Activated CD8-positive, alpha-beta T cell treated with anti-CD3 and anti-CD28 coated beads for 36 hours (primary cell): ENCODE measurements at regions not wholly inside any gene's neighbourhood (a gene's known extent, or its start where the extent isn't known, plus 50 kb on each side); places are given as distances from the start of the nearest gene placed in this dataset.
"Not testable (repeated sequence)": the region's sequence is repeated elsewhere in the genome, so short reads cannot be mapped to it uniquely, and the experiment has no call there.

Experiments used
- ATAC-seq: fragments of 200-7000 bp; cut with Tn5 transposase; one replicate; pipeline ENCODE4 v1.10.0; 2021; ENCODE audit warnings: mild to moderate bottlenecking, moderate library complexity
- CTCF ChIA-PET: fragments of 350-600 bp; sonication (Branson Sonifier 250); formaldehyde crosslinking; loops from one replicate; lab custom pipeline; 2021; ENCODE audit warnings: antibody characterized with exemption; lab: Charles Lee
- POLR2A ChIA-PET: fragments of 350-600 bp; sonication (Branson Sonifier 250); formaldehyde crosslinking; loops from one replicate; lab custom pipeline; 2021; ENCODE audit warnings: antibody characterized with exemption; lab: Charles Lee
- DNase-seq: peaks from one replicate; pipeline ENCODE4 v3.0.0-alpha.2; 2020
- H3K27ac Mint-ChIP-seq: one replicate; pipeline ENCODE4 v1.8.0; 2021; ENCODE audit warnings: mild to moderate bottlenecking, mixed read lengths
- H3K27me3 Mint-ChIP-seq: one replicate; pipeline ENCODE4 v1.8.0; 2021; ENCODE audit warnings: mixed read lengths
- H3K36me3 Mint-ChIP-seq: one replicate; pipeline ENCODE4 v1.8.0; 2021; ENCODE audit warnings: low read depth, mixed read lengths
- H3K4me1 Mint-ChIP-seq: one replicate; pipeline ENCODE4 v1.8.0; 2021; ENCODE audit warnings: low read depth, mixed read lengths
- H3K4me3 Mint-ChIP-seq: one replicate; pipeline ENCODE4 v1.8.0; 2021; ENCODE audit warnings: mild to moderate bottlenecking, moderate library complexity, mixed read lengths
- H3K9me3 Mint-ChIP-seq: one replicate; pipeline ENCODE4 v1.8.0; 2021; ENCODE audit warnings: mixed read lengths
- CTCF ChIP-seq: fragments of 200-600 bp; IDR thresholded peaks from one replicate; pipeline ENCODE4 v1.8.0; 2022; ENCODE audit warnings: antibody characterized with exemption, mild to moderate bottlenecking
- intact Hi-C: fragments of 100-400 bp; cut with micrococcal nuclease; formaldehyde crosslinking; loops from one replicate; pipeline ENCODE4 v1.10.0; 2022

GRCh38 chr2:234388591-234388990 lies 108.3 kb downstream of the ARL4C start:
- no peaks in the 10 kb centered on the region for H3K27me3 Mint-ChIP-seq
- ChIA-PET POLR2A (no interaction called here), CTCF (no interaction called here)
- no peaks in the 10 kb centered on the region for H3K36me3 Mint-ChIP-seq
- no peaks in the 10 kb centered on the region for H3K9me3 Mint-ChIP-seq
- no peak for ATAC-seq
- H3K4me3 Mint-ChIP-seq, result no peak overlapping the region
- peaks cover 26% of the 10 kb centered on the region for H3K4me1 Mint-ChIP-seq
- no peak for TF ChIP-seq CTCF
- intact Hi-C loops, result no loop called here
- H3K27ac Mint-ChIP-seq, result no peak overlapping the region
- DNase-seq, result no peak

DNA sequence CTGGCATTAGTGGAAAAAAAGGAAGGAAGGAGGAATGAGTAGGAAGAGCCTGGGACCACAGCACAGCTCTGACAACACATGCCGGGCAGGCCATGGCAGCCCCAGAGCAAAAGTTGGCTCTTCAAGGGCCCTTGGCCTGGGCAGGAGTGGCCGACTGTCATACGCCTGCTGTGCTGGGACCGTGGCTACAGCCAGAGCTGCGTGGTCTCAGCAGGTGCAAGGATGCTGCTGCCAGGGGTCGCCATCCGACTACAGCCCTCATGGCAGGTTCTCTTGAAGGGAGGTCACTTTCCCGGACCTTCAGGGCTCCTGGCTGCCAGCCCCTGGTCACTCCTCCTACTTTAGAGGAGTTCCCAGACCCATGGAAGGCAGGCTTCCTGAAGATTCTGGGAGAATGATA lies 109.9 kb downstream of the ARL4C start:
- intact Hi-C loops, result no loop called here
- TF ChIP-seq CTCF, result no peak
- Mint-ChIP-seq H3K4me3 (no peak overlapping the region), H3K27me3 (no peaks in the 10 kb centered on the region), H3K4me1 (peaks cover 11% of the 10 kb centered on the region), H3K27ac (no peak overlapping the region), H3K9me3 (no peaks in the 10 kb centered on the region), H3K36me3 (no peaks in the 10 kb centered on the region)
- DNase-seq (no peak), ATAC-seq (no peak)
- ChIA-PET POLR2A (no interaction called here), CTCF (no interaction called here)

GRCh38 chr2:234382131-234382530 lies 114.8 kb downstream of the ARL4C start:
- CTCF ChIA-PET, result interaction anchor here (0.7 kb wide), 1 partner anchor 510 kb away, joined by 3 read pairs; no protein-coding TSS in a partner anchor
- Mint-ChIP-seq H3K4me1 (peaks cover 1% of the 10 kb centered on the region), H3K27me3 (no peaks in the 10 kb centered on the region), H3K36me3 (no peaks in the 10 kb centered on the region), H3K9me3 (peaks cover 1% of the 10 kb centered on the region), H3K4me3 (no peak overlapping the region), H3K27ac (no peak overlapping the region)
- DNase-seq (no peak), ATAC-seq (no peak)
- TF ChIP-seq CTCF, result no peak
- POLR2A ChIA-PET, result interaction anchor here (0.5 to 2.2 kb wide), 2 partner anchors 8 to 119 kb away, joined by 4 to 7 read pairs; no protein-coding TSS in a partner anchor
- intact Hi-C loops, result no loop called here

GRCh38 chr2:234378958-234379357 lies 117.9 kb downstream of the ARL4C start:
- H3K27me3 Mint-ChIP-seq, H3K36me3 Mint-ChIP-seq, DNase-seq, ATAC-seq, H3K4me3 Mint-ChIP-seq, H3K27ac Mint-ChIP-seq, POLR2A ChIA-PET, CTCF ChIA-PET, H3K9me3 Mint-ChIP-seq, intact Hi-C loops: not testable (repeated sequence)
- peaks cover 12% of the 10 kb centered on the region for H3K4me1 Mint-ChIP-seq

DNA sequence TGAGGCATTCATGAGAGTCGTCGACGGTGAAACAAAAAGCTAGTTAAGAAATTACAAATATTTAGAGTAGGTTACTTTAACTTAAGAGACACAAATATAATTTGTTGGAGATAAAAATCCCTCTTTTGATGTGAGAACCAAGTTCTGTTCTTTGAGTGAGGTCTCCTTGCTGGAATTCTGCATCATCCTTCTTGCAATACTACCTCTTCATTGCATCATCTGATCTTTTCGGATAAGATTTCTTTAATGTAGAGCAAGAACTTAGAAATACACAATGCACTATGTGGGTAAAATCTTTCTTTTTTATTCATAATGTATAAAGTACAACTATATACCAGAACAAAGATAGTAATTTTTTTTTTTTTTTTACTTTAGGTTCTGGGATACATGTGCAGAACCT lies 118.4 kb downstream of the ARL4C start:
- Mint-ChIP-seq H3K4me1 (peaks cover 17% of the 10 kb centered on the region), H3K9me3 (peaks cover 1% of the 10 kb centered on the region), H3K4me3 (no peak overlapping the region), H3K36me3 (no peaks in the 10 kb centered on the region), H3K27ac (no peak overlapping the region), H3K27me3 (no peaks in the 10 kb centered on the region)
- CTCF ChIA-PET, result interaction anchor here (1.2 kb wide), 1 partner anchor 10 kb away, joined by 4 read pairs; no protein-coding TSS in a partner anchor
- ATAC-seq, result no peak
- DNase-seq, result no peak
- POLR2A ChIA-PET, result interaction anchor here (0.8 kb wide), 1 partner anchor 140 kb away, joined by 4 read pairs; no protein-coding TSS in a partner anchor
- intact Hi-C loops, result no loop called here
- TF ChIP-seq CTCF, result no peak
